ENCODE measurements at regions not wholly inside any gene's neighbourhood (a gene's known extent, or its start where the extent isn't known, plus 50 kb on each side); places are given as distances from the start of the nearest gene placed in this dataset.

DNA sequence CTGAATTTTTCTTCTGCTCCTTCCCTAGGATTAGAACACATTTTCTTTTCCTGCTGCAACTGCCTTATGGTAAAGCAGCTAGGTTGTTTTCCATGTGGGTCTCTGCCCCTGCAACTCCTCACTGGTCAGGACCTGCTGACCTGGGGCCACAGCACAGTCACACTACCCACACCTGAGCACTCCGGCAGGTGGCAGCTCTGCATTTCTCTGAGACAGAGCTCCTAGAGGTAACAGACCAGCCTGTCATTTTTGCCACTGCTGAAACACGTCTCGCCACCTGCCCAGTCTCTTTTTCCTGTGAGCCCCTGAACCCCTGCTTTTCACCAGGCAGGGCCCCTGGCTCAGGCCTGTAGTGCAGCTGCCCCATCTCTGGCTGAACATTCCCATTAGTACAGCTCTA is 609.6 kb downstream of the HINT1 start:
- TF ChIP-seq, protein P1, sequence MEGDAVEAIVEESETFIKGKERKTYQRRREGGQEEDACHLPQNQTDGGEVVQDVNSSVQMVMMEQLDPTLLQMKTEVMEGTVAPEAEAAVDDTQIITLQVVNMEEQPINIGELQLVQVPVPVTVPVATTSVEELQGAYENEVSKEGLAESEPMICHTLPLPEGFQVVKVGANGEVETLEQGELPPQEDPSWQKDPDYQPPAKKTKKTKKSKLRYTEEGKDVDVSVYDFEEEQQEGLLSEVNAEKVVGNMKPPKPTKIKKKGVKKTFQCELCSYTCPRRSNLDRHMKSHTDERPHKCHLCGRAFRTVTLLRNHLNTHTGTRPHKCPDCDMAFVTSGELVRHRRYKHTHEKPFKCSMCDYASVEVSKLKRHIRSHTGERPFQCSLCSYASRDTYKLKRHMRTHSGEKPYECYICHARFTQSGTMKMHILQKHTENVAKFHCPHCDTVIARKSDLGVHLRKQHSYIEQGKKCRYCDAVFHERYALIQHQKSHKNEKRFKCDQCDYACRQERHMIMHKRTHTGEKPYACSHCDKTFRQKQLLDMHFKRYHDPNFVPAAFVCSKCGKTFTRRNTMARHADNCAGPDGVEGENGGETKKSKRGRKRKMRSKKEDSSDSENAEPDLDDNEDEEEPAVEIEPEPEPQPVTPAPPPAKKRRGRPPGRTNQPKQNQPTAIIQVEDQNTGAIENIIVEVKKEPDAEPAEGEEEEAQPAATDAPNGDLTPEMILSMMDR (IDR thresholded peaks at IDR 0.05) = no peak
- TF ChIP-seq POLR2A (IDR thresholded peaks at IDR 0.05) = no peak
